GM21576 (cell line): ENCODE measurements at regions not wholly inside any gene's neighbourhood (a gene's known extent, or its start where the extent isn't known, plus 50 kb on each side); places are given as distances from the start of the nearest gene placed in this dataset.

Experiments
- ATAC-seq: cut with Tn5 transposase; IDR thresholded peaks from one replicate; pipeline ENCODE4 v1.9.1; 2021; ENCODE audit warnings: mild to moderate bottlenecking, moderate library complexity; ENCODE audit not compliant: unreplicated experiment

GRCh38 chr19:31500197-31500830, 151.1 kb upstream of the TSHZ3 start:
- no peak for ATAC-seq

GRCh38 chr19:31500946-31501345, 151.7 kb upstream of the TSHZ3 start:
- no peak for ATAC-seq

GRCh38 chr19:31501427-31502195, 152.4 kb upstream of the TSHZ3 start:
- ATAC-seq: no peak

- no peak for ATAC-seq
These were observed 153.4 kb upstream of the TSHZ3 start for GRCh38 chr19:31502536-31503170.

- no peak for ATAC-seq
These were observed 154.0 kb upstream of the TSHZ3 start for GRCh38 chr19:31503211-31503610.

GRCh38 chr19:31504221-31504620, 155.0 kb upstream of the TSHZ3 start:
- no peak for ATAC-seq

GRCh38 chr19:31505596-31505910, 156.3 kb upstream of the TSHZ3 start:
- ATAC-seq: no peak

GRCh38 chr19:31506102-31506501, 156.9 kb upstream of the TSHZ3 start:
- no peak for ATAC-seq

GRCh38 chr19:31510635-31511034, 161.4 kb upstream of the TSHZ3 start:
- ATAC-seq: no peak

- ATAC-seq: no peak
These were observed 161.9 kb upstream of the TSHZ3 start for GRCh38 chr19:31511098-31511497.

GRCh38 chr19:31511696-31512095, 162.5 kb upstream of the TSHZ3 start:
- no peak for ATAC-seq

GRCh38 chr19:31512181-31512970, 163.1 kb upstream of the TSHZ3 start:
- ATAC-seq: no peak

GRCh38 chr19:31513841-31514240, 164.6 kb upstream of the TSHZ3 start:
- ATAC-seq: no peak

- ATAC-seq: no peak
These were observed 166.7 kb upstream of the TSHZ3 start for GRCh38 chr19:31515931-31516330.

GRCh38 chr19:31516756-31517155, 167.5 kb upstream of the TSHZ3 start:
- no peak for ATAC-seq

- ATAC-seq: no peak
These were observed 168.3 kb upstream of the TSHZ3 start for GRCh38 chr19:31517224-31518180.

GRCh38 chr19:31518216-31519020, 169.2 kb upstream of the TSHZ3 start:
- ATAC-seq: no peak

GRCh38 chr19:31519256-31519655, 170.0 kb upstream of the TSHZ3 start:
- no peak for ATAC-seq

- no peak for ATAC-seq
These were observed 170.7 kb upstream of the TSHZ3 start for GRCh38 chr19:31519908-31520307.

GRCh38 chr19:31520633-31521032, 171.4 kb upstream of the TSHZ3 start:
- no peak for ATAC-seq
